Endothelial cell (in vitro differentiated cells): ENCODE measurements at regions not wholly inside any gene's neighbourhood (a gene's known extent, or its start where the extent isn't known, plus 50 kb on each side); places are given as distances from the start of the nearest gene placed in this dataset.
A peak's percentile ranks its signal among the peaks of the same experiment; 100 is the strongest.

Source experiments
- DNase-seq: peaks from one replicate; pipeline ENCODE4 v3.0.0; 2021; ENCODE audit warnings: low spot score
- H3K27ac Mint-ChIP-seq: one replicate; pipeline ENCODE4 v1.8.0; 2021; ENCODE audit warnings: mixed read lengths, inconsistent platforms; ENCODE audit not compliant: unreplicated experiment
- H3K27me3 Mint-ChIP-seq: one replicate; pipeline ENCODE4 v1.8.0; 2021; ENCODE audit warnings: mild to moderate bottlenecking, moderate library complexity, mixed read lengths, inconsistent platforms; ENCODE audit not compliant: unreplicated experiment
- H3K36me3 Mint-ChIP-seq: one replicate; pipeline ENCODE4 v1.8.0; 2021; ENCODE audit warnings: mild to moderate bottlenecking, low read depth, mixed read lengths, inconsistent platforms; ENCODE audit not compliant: unreplicated experiment
- H3K4me1 Mint-ChIP-seq: one replicate; pipeline ENCODE4 v1.8.0; 2021; ENCODE audit warnings: mild to moderate bottlenecking, mixed read lengths, inconsistent platforms; ENCODE audit not compliant: unreplicated experiment
- H3K4me3 Mint-ChIP-seq: one replicate; pipeline ENCODE4 v1.8.0; 2021; ENCODE audit warnings: mild to moderate bottlenecking, mixed read lengths, inconsistent platforms; ENCODE audit not compliant: unreplicated experiment
- H3K9me3 Mint-ChIP-seq: one replicate; pipeline ENCODE4 v1.8.0; 2021; ENCODE audit warnings: mixed read lengths, inconsistent platforms; ENCODE audit not compliant: unreplicated experiment
- TF ChIP-seq, protein P1 (sequence below): fragments of 200-600 bp; sonication (generic); IDR thresholded peaks from one replicate; pipeline ENCODE4 v1.5.0; 2021; ENCODE audit warnings: antibody characterized with exemption; ENCODE audit not compliant: unreplicated experiment

DNA sequence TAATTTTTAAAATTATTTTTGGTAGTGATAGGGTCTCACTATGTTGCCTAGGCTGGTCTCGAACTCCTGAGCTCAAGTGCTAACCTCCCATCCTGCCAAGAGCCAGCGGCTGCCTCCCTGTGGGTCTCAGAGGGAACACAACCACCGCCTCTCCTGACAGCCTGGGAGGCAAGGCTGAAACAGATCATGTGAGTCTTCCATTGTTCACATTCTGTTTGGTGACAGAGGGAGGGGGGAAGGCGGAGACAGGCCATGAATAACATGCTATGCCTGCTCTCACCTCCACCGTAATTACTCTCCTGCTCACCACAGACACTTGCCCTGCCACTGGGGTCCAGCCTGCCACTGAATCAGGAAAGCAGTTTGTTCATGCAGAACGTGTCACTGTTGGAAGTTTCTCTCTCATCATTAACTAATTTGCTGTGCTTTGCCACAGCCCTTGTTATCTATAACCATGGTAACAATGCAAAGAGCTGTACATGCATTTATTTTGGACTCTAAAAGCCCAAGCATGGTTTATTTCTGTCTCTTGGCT is 78.4 kb upstream of the RASGRF1 start:
- Mint-ChIP-seq H3K4me3 (no peak overlapping the region), H3K9me3 (no peaks in the 10 kb centered on the region), H3K36me3 (no peaks in the 10 kb centered on the region)

DNA sequence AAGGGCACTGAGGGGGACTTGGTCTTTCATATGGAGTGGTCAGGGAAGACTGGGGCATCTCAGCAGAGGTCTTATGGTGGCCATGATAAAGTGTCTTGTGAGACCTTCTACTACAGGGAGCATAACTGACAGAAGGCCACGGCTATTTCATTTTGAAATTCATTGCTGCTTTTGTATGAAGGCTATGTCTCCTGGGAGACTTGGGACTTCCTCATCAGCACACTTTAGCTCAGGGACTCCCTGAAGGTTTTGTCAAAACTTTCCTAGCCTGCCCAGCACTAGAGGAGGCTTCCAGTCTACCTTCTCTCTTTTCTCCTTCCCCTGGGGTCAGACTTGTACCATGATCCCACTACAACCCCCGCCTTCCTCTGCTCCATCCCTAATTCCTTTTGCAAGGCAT is 77.2 kb upstream of the RASGRF1 start:
- Mint-ChIP-seq H3K36me3 (no peaks in the 10 kb centered on the region), H3K9me3 (no peaks in the 10 kb centered on the region), H3K4me3 (no peak overlapping the region), H3K27me3 (peaks cover 4% of the 10 kb centered on the region), H3K27ac (no peak overlapping the region), H3K4me1 (peaks cover 5% of the 10 kb centered on the region)
- DNase-seq, result no peak
- TF ChIP-seq, protein P1, sequence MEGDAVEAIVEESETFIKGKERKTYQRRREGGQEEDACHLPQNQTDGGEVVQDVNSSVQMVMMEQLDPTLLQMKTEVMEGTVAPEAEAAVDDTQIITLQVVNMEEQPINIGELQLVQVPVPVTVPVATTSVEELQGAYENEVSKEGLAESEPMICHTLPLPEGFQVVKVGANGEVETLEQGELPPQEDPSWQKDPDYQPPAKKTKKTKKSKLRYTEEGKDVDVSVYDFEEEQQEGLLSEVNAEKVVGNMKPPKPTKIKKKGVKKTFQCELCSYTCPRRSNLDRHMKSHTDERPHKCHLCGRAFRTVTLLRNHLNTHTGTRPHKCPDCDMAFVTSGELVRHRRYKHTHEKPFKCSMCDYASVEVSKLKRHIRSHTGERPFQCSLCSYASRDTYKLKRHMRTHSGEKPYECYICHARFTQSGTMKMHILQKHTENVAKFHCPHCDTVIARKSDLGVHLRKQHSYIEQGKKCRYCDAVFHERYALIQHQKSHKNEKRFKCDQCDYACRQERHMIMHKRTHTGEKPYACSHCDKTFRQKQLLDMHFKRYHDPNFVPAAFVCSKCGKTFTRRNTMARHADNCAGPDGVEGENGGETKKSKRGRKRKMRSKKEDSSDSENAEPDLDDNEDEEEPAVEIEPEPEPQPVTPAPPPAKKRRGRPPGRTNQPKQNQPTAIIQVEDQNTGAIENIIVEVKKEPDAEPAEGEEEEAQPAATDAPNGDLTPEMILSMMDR, result no peak

More for the DNA sequence above, 78.4 kb upstream of the RASGRF1 start:
- no peak overlapping the region for H3K27ac Mint-ChIP-seq
- peaks cover 5% of the 10 kb centered on the region for H3K4me1 Mint-ChIP-seq
- H3K27me3 Mint-ChIP-seq, result peaks cover 6% of the 10 kb centered on the region
- peak; percentile 15 for DNase-seq
- TF ChIP-seq, protein P1, result no peak

DNA sequence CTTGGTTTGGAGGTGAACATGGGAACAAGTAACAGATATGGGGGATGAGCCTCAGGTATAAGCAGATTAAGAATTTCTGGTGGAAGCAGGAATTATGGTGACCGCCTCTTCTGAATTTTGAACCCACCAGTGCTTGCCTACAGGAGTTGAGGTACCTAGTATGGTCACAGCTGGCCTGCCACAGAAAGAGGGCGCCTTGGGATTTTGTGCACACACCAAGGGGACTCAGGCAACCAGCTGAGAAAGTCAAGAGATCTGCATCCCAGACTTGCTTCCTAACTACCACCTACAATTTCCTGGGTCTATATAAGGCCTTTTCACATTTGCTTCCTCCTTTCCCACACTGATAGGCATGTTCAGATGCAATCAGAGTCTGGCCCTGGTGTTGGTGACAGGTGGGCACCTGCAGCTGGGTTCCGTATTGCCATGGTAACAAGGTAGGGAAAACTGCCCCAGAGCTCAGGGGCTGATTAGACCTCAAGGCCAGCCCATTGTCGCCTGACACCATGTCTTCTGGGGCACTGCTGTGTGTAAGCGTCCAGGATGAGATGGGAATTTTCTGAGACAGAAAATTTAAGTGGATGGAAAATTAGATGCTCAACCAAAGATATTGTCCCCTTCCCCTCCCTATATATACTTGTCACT is 75.9 kb upstream of the RASGRF1 start:
- H3K27me3 Mint-ChIP-seq, result no peaks in the 10 kb centered on the region
- DNase-seq, result no peak
- TF ChIP-seq, protein P1, result no peak
- no peaks in the 10 kb centered on the region for H3K9me3 Mint-ChIP-seq
- H3K4me1 Mint-ChIP-seq, result peaks cover 4% of the 10 kb centered on the region
- no peak overlapping the region for H3K4me3 Mint-ChIP-seq
- H3K36me3 Mint-ChIP-seq, result no peaks in the 10 kb centered on the region
- no peak overlapping the region for H3K27ac Mint-ChIP-seq

DNA sequence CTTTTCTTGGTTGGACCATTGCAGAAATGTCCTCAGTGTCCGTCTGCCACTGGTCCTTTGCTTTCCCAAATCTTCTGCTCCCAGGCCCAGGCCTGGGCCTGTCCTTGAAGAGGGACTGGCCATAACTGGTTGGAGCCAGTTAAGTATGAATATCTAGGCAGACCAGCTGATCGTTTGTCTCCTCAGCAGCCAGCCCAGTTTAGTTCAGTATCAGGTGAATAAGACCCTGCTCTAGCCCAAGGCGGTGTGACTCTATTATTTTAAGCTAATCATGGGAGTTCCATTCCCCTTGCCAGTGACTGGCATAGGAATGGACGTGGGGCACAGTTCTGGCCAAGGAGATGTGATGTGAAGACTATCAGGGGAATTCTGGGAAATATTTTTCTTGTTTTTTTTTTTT is 73.9 kb upstream of the RASGRF1 start:
- Mint-ChIP-seq H3K36me3 (no peaks in the 10 kb centered on the region), H3K4me1 (no peaks in the 10 kb centered on the region), H3K9me3 (no peaks in the 10 kb centered on the region), H3K4me3 (no peak overlapping the region), H3K27ac (no peak overlapping the region), H3K27me3 (no peaks in the 10 kb centered on the region)
- no peak for DNase-seq
- TF ChIP-seq, protein P1, result no peak

DNA sequence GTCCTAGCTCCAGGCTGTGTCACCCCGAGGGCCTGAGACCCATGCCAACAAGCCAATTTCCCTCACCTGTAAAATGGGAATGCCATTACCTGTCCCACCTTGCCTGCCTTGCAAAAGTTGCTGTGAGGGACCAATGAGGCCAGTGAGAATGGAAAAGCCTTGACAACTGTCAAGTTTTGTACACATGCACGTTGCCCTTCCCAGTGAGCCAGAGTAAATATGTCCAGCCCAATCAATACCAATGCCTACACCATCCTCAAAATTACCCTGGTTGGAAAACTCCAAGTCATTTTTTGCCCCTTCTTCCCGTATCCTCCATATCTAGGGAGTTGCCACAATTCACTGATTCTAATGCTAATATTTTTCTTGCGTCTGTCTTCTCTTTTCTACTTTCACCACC is 73.5 kb upstream of the RASGRF1 start:
- H3K27ac Mint-ChIP-seq, result no peak overlapping the region
- no peak for DNase-seq
- H3K9me3 Mint-ChIP-seq, result no peaks in the 10 kb centered on the region
- TF ChIP-seq, protein P1, result no peak
- H3K4me1 Mint-ChIP-seq, result no peaks in the 10 kb centered on the region
- H3K27me3 Mint-ChIP-seq, result peaks cover under 1% of the 10 kb centered on the region
- H3K4me3 Mint-ChIP-seq, result no peak overlapping the region
- no peaks in the 10 kb centered on the region for H3K36me3 Mint-ChIP-seq
